IMR-90 (cell line): ENCODE measurements at regions not wholly inside any gene's neighbourhood (a gene's known extent, or its start where the extent isn't known, plus 50 kb on each side); places are given as distances from the start of the nearest gene placed in this dataset.

Experiments
- ATAC-seq: fragments of 200-7000 bp; cut with Tn5 transposase; 2 replicates; pipeline ENCODE4 v1.9.1; 2020; ENCODE audit warnings: low read depth, mild to moderate bottlenecking, moderate library complexity
- BruUV-seq: library from RNA; stranded (reverse); fragments of 400-500 nt; replicated peaks from 2 replicates; lab custom pipeline; 2021; lab: Mats Ljungman, UMichigan
- CTCF ChIA-PET: fragments of 300-600 bp; formaldehyde crosslinking; extraction: SDS; loops from one replicate; lab custom pipeline; 2021; ENCODE audit warnings: antibody characterized with exemption; lab: Yijun Ruan, JAX
- POLR2A ChIA-PET: fragments of 300-600 bp; sonication (Branson Sonifier 250); formaldehyde crosslinking; loops from one replicate; lab custom pipeline; 2022; ENCODE audit warnings: antibody characterized with exemption; ENCODE audit not compliant: unreplicated experiment; lab: Charles Lee
- DNase-seq: peaks from one replicate; pipeline ENCODE4 v3.0.0; 2013
- H2AFZ ChIP-seq: replicated peaks from 2 replicates; pipeline ENCODE3; 2013; ENCODE audit warnings: low read length, mild to moderate bottlenecking; ENCODE audit not compliant: poor library complexity
- H2AK5ac ChIP-seq: 2 replicates; pipeline ENCODE4 v1.6.1; 2013; ENCODE audit warnings: low read depth, low read length, inconsistent platforms
- H2AK9ac ChIP-seq: replicated peaks from 2 replicates; pipeline ENCODE3; 2013; ENCODE audit warnings: mild to moderate bottlenecking, low read depth, low read length, moderate library complexity; ENCODE audit not compliant: poor library complexity
- H2BK120ac ChIP-seq: 2 replicates; pipeline ENCODE4 v1.6.1; 2013; ENCODE audit warnings: low read depth, low read length, inconsistent platforms
- H2BK15ac ChIP-seq: 3 replicates; pipeline ENCODE4 v1.6.1; 2013; ENCODE audit warnings: low read depth, low read length, inconsistent platforms
- H2BK20ac ChIP-seq: 2 replicates; pipeline ENCODE4 v1.6.1; 2013; ENCODE audit warnings: low read depth, mild to moderate bottlenecking, inconsistent platforms, low read length, moderate library complexity
- H2BK5ac ChIP-seq: 2 replicates; pipeline ENCODE4 v1.6.1; 2013; ENCODE audit warnings: mild to moderate bottlenecking, low read depth, low read length, inconsistent platforms; ENCODE audit not compliant: poor library complexity, severe bottlenecking
- H3K14ac ChIP-seq: replicated peaks from 2 replicates; pipeline ENCODE4 v1.6.1; 2013; ENCODE audit warnings: low read depth, low read length, inconsistent platforms
- H3K18ac ChIP-seq: 2 replicates; pipeline ENCODE4 v1.6.1; 2013; ENCODE audit warnings: low read depth, low read length, control low read depth
- H3K23ac ChIP-seq: 2 replicates; pipeline ENCODE4 v1.6.1; 2013; ENCODE audit warnings: low read depth, low read length, inconsistent platforms
- H3K27ac ChIP-seq: 2 replicates; pipeline ENCODE4 v1.5.1; 2013; ENCODE audit warnings: mild to moderate bottlenecking, control low read depth, low read length; ENCODE audit not compliant: insufficient read depth
- H3K27me3 ChIP-seq: 2 replicates; pipeline ENCODE4 v1.6.1; 2013; ENCODE audit warnings: low read length; ENCODE audit not compliant: control insufficient read depth, insufficient read depth
- H3K36me3 ChIP-seq: 2 replicates; pipeline ENCODE4 v1.6.1; 2013; ENCODE audit warnings: low read length, mixed read lengths; ENCODE audit not compliant: control insufficient read depth, insufficient read depth
- H3K4ac ChIP-seq: 2 replicates; pipeline ENCODE4 v1.6.1; 2013; ENCODE audit warnings: low read depth, low read length, inconsistent platforms
- H3K4me1 ChIP-seq: 2 replicates; pipeline ENCODE4 v1.6.1; 2013; ENCODE audit warnings: low read length, mixed read lengths; ENCODE audit not compliant: control insufficient read depth, insufficient read depth
- H3K4me2 ChIP-seq: 2 replicates; pipeline ENCODE4 v1.6.1; 2013; ENCODE audit warnings: low read depth, mild to moderate bottlenecking, control low read depth, low read length, moderate library complexity
- H3K4me3 ChIP-seq: 2 replicates; pipeline ENCODE4 v1.5.1; 2013; ENCODE audit warnings: low read depth, mild to moderate bottlenecking, control low read depth, low read length, moderate library complexity; ENCODE audit not compliant: insufficient read depth
- H3K56ac ChIP-seq: 2 replicates; pipeline ENCODE4 v1.6.1; 2013; ENCODE audit warnings: low read length, inconsistent platforms; ENCODE audit not compliant: insufficient read depth; ENCODE audit errors: extremely low read depth
- H3K79me1 ChIP-seq, 2 experiments: 2 replicates each; pipeline ENCODE4 v1.6.1; 2013; ENCODE audit warnings: low read length in 2 of 2, inconsistent platforms in 1 of 2, low read depth in 1 of 2
- H3K9ac ChIP-seq: 2 replicates; pipeline ENCODE4 v1.6.1; 2013; ENCODE audit warnings: low read depth, low read length, control low read depth
- H3K9me1 ChIP-seq: 2 replicates; pipeline ENCODE4 v1.6.1; 2013; ENCODE audit warnings: low read length, inconsistent platforms; ENCODE audit not compliant: insufficient read depth
- H3K9me3 ChIP-seq: 2 replicates; pipeline ENCODE4 v1.6.1; 2013; ENCODE audit warnings: low read length; ENCODE audit not compliant: control insufficient read depth, insufficient read depth
- H4K20me1 ChIP-seq: 2 replicates; pipeline ENCODE4 v1.6.1; 2013; ENCODE audit warnings: low read length, inconsistent platforms; ENCODE audit not compliant: insufficient read depth
- H4K5ac ChIP-seq: 2 replicates; pipeline ENCODE4 v1.6.1; 2013; ENCODE audit warnings: mild to moderate bottlenecking, low read depth, low read length, control low read depth
- H4K8ac ChIP-seq, 2 experiments: 2 replicates each; pipeline ENCODE4 v1.6.1; 2013; ENCODE audit warnings: low read depth in 2 of 2, low read length in 2 of 2, control low read depth in 1 of 2, inconsistent platforms in 1 of 2
- H4K91ac ChIP-seq: 2 replicates; pipeline ENCODE4 v1.6.1; 2013; ENCODE audit warnings: low read depth, low read length, inconsistent platforms; ENCODE audit not compliant: insufficient read depth
- MAZ ChIP-seq: IDR thresholded peaks from 2 replicates; pipeline ENCODE4 v1.6.1; 2012; ENCODE audit warnings: low read depth, mild to moderate bottlenecking, low read length, improper control_type of control experiment, moderate library complexity, borderline replicate concordance
- MXI1 ChIP-seq: IDR thresholded peaks from 2 replicates; pipeline ENCODE4 v1.6.1; 2012; ENCODE audit warnings: low read depth, mild to moderate bottlenecking, low read length, moderate library complexity, borderline replicate concordance
- POLR2A ChIP-seq: IDR thresholded peaks from 2 replicates; pipeline ENCODE4 v1.6.1; 2012; ENCODE audit warnings: mild to moderate bottlenecking, low read depth, low read length
- SMC3 ChIP-seq: fragments of 150-350 bp; IDR thresholded peaks from 2 replicates; pipeline ENCODE4 v1.6.1; 2016; ENCODE audit warnings: low read depth, mild to moderate bottlenecking, antibody characterized with exemption, low read length, moderate library complexity
- WGBS, 2 experiments: methylation state at CpG; one replicate each; pipeline versions ENCODE4 v1.1.5 to v1.1.7; 2013; ENCODE audit warnings: missing lambda C conversion rate in 2 of 2; ENCODE audit not compliant: insufficient read length in 1 of 2; ENCODE audit errors: extremely low coverage in 2 of 2; 5-methylcytosine and 5-hydroxymethylcytosine counted together
- dilution Hi-C: fragments of 300-500 bp; cut with HindIII; formaldehyde crosslinking; loops from one replicate; pipeline ENCODE4 v1.14.3; 2018; ENCODE audit warnings: low sequenced_read_pairs; ENCODE audit not compliant: unreplicated experiment
- in situ Hi-C: fragments of 300-500 bp; cut with MboI; formaldehyde crosslinking; loops from 3 replicates; pipeline ENCODE4 v1.14.3; 2019; ENCODE audit warnings: low sequenced_read_pairs, inconsistent platforms, mixed read lengths
- intact Hi-C: fragments of 100-400 bp; cut with micrococcal nuclease; formaldehyde crosslinking; loops from 2 replicates; pipeline ENCODE4 v1.10.0; 2022

DNA sequence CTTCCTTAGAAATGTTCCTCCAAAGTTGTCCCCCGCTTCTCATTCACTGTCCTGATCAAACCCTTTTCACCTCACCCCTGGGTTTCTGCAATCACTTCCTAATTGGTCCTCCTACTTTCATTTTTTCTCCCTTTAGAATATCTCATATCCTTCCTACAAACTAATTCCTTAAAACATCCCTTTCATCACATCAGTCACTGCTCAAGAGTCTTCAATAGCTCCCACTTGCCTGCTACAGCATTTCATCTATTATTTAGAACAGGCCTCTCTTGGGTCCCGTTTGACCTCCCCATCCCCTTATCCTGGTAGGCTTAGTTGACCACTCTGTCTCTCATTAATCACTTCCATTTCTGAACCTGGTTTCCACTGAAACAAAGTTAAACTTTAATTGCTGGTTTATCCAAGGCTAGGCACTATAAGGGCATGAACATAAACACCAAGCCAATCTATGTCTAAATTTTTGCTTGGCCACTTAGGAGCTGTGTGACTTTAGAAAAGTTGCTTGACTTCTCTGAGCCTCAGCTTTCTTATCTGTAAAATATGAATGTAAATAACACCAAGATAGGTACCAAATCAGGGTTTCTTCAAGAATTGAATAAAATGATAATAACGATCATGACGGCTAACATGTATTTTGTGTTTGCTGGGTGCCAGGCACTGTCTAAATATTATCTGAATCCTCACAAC is 202.1 kb upstream of the WWC1 start:
- Histone ChIP-seq H3K18ac (no peak overlapping the region), H3K27me3 (no peaks in the 10 kb centered on the region), H3K79me1 (no peaks in the 10 kb centered on the region), H3K36me3 (no peaks in the 10 kb centered on the region), H3K4me2 (no peak overlapping the region), H2BK15ac (no peak overlapping the region), H3K4ac (no peak overlapping the region), H2AFZ (no peak overlapping the region), H2BK5ac (no peak overlapping the region), H2AK5ac (no peak overlapping the region), H4K91ac (no peak overlapping the region), H4K20me1 (no peaks in the 10 kb centered on the region), H3K27ac (no peak overlapping the region), H3K4me3 (no peak overlapping the region), H3K4me1 (no peaks in the 10 kb centered on the region), H2AK9ac (no peak overlapping the region), H3K9me1 (no peaks in the 10 kb centered on the region), H3K9ac (no peak overlapping the region), H2BK120ac (no peak overlapping the region), H3K14ac (no peak overlapping the region), H4K8ac (no peak overlapping the region), H3K23ac (no peak overlapping the region), H4K5ac (no peak overlapping the region), H3K56ac (no peak overlapping the region), H2BK20ac (no peak overlapping the region), H3K9me3 (no peaks in the 10 kb centered on the region)
- ChIA-PET POLR2A (no interaction called here), CTCF (interaction anchor here (0.6 kb wide), 1 partner anchor 13 kb away, joined by 4 read pairs; no protein-coding TSS in a partner anchor)
- 67% methylated on average over 2 of the region's 4 CpGs; no CpG with 5 or more reads in 1 of the 2 experiments for WGBS, 2 experiments
- in situ Hi-C loops (no loop called here), dilution Hi-C loops (no loop called here), intact Hi-C loops (no loop called here)
- no peak for ATAC-seq
- no TSS peak for BruUV-seq
- TF ChIP-seq MXI1 (no peak), POLR2A (no peak), SMC3 (no peak), MAZ (no peak)
- DNase-seq = no peak
